HG02759 (cell line): ENCODE measurements at regions not wholly inside any gene's neighbourhood (a gene's known extent, or its start where the extent isn't known, plus 50 kb on each side); places are given as distances from the start of the nearest gene placed in this dataset.
"Not testable (repeated sequence)": the region's sequence is repeated elsewhere in the genome, so short reads cannot be mapped to it uniquely, and the experiment has no call there.

ENCODE experiments used
- ATAC-seq: cut with Tn5 transposase; IDR thresholded peaks from one replicate; pipeline ENCODE4 v1.9.1; 2021; ENCODE audit warnings: mild to moderate bottlenecking, moderate library complexity; ENCODE audit not compliant: unreplicated experiment

GRCh38 chr17:30731210-30732132 lies 93.0 kb downstream of the CRLF3 start:
- peak; percentile 92 for ATAC-seq

DNA sequence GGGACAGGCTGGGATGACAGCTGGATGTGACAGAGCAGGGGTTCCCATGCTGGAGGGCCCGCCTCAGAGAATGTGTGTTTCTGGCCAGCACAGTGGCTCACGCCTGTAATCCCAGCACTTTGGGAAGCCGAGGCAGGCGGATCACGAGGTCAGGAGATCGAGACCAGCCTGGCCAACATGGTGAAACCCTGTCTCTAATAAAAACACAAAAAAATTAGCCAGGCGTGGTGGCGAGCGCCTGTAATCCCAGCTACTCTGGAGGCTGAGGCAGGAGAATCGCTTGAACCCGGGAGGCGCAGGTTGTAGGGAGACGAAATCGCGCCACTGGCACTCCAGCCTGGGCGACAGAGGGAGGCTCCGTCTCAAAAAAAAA lies 93.7 kb downstream of the CRLF3 start:
- not testable (repeated sequence) for ATAC-seq

- not testable (repeated sequence) for ATAC-seq
These were observed 94.2 kb downstream of the CRLF3 start for GRCh38 chr17:30730171-30730836.

DNA sequence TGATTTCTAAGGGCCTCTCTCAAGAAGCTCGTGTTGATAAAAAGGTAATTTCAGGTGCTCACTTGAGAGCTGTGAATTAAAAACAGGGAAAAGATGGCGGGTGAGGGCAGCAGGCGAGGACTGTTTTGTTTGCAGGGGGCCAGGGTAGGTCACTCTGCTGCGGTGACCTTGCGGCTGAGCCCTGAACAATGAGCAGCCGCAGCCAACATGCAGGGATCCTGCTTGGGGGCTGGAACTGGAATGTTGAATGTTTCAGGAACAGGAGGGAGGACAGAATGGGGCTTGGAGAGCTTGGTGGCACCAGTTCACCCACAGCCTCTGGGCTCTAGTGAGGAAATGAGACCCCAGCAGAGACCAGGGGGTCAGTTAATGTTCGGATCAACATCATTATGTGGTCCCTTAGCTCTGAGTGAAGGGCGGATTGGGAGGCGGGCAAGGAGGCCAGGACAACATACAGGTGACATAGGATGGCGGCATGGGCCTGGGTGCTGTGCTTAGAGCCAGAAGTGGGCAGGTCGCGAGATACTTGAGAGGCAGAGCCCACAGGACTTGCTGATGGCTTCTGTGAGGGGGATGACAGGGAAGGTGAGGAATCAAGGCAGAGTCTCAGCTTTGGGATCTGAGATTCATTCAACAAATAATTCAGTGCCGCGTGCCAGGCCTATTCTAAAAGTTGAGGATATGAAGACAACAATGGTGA lies 94.9 kb downstream of the CRLF3 start:
- ATAC-seq: not testable (repeated sequence)

DNA sequence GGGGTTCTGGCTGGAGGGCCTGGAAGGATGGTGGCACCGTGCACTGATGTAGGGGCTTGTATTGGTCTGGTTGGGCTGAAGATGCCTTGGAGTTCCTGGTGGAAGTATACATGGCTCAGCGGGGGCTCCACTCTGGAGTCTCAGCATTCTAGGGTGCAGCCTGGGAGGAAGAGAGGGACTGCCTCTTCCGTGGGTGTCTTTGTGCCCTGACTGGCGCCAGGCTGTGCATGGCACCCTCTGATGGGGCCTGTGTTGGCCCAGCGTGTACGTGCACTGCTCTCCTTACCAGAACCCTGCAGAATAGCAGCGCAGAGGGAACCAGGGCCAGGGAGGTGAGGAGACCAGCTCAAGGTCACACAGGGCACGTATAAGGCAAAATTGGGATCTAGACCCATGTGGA lies 97.0 kb downstream of the CRLF3 start:
- not testable (repeated sequence) for ATAC-seq

GRCh38 chr17:30726734-30727133 lies 97.8 kb downstream of the CRLF3 start:
- not testable (repeated sequence) for ATAC-seq

DNA sequence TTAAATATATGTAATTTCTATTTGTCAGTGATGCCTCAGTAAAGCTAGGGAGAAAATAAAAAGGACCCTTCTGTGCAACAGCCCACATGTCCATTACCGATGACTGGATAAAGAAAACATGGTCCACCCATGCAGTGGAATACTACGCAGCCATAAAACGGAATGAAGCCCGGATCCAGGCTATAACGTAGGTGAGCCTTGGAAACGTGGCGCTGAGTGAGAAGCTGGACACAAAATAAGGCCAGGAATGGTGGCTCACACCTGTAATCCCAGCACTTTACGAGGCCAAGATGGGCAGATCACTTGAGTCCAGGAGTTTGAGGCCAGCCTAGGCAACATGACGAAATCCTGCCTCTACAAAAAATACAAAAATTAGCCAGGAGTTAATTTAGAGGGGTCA lies 98.2 kb downstream of the CRLF3 start:
- ATAC-seq: not testable (repeated sequence)

- ATAC-seq: not testable (repeated sequence)
These were observed 100.3 kb downstream of the CRLF3 start for GRCh38 chr17:30724034-30724650.

DNA sequence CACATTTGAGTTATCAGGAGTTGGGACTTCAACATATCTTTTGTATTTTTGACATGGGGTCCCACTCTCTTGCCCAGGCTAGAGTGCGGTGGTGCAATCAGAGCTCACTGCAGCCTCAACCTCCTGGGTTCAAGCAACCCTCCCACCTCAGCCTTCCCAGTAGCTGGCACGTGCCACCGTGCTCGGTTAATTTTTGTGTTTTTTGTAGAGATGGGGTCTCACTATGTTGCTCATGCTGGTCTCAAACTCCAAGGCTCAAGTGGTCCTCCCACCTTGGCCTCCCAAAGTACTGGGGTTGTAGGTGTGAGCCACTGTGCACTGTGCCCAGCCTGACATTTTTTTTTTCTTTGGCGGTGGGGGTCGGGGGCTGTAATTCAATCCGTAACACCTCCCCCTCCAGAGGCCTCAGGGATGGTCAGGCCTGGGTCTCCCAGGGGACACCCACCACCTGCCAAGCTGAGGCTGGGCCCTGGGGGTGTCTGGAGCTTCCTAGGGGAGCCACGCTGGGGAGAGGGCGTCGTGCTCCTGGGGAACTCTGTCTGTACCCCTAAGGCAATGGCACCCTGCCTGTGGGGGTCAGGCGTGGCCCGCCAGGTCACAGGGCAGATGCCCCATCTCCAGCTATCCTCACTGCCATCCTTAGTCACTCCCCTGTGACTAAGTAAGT lies 102.2 kb downstream of the CRLF3 start:
- not testable (repeated sequence) for ATAC-seq

DNA sequence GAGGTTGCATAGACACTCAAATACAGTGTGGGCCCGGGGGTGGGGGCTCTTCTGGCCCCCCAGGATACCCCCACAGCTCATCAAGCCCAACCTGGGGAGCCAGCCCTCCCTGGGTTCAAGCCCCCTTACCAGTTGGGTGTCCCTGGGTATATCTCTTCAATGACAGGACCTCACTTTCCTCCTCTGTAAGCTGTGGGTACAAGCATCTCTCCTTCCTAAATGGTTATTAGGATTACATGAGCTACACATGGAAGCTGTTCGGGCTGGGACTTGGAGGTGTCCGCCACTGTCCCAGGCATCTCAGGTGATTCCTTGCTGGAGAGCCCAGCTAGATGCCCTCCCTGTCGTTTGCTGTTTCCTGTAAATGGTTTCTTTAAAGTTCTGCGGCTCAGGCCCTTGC lies 103.5 kb downstream of the CRLF3 start:
- not testable (repeated sequence) for ATAC-seq

- no peak for ATAC-seq
These were observed 104.5 kb downstream of the CRLF3 start for GRCh38 chr17:30720013-30720471.

DNA sequence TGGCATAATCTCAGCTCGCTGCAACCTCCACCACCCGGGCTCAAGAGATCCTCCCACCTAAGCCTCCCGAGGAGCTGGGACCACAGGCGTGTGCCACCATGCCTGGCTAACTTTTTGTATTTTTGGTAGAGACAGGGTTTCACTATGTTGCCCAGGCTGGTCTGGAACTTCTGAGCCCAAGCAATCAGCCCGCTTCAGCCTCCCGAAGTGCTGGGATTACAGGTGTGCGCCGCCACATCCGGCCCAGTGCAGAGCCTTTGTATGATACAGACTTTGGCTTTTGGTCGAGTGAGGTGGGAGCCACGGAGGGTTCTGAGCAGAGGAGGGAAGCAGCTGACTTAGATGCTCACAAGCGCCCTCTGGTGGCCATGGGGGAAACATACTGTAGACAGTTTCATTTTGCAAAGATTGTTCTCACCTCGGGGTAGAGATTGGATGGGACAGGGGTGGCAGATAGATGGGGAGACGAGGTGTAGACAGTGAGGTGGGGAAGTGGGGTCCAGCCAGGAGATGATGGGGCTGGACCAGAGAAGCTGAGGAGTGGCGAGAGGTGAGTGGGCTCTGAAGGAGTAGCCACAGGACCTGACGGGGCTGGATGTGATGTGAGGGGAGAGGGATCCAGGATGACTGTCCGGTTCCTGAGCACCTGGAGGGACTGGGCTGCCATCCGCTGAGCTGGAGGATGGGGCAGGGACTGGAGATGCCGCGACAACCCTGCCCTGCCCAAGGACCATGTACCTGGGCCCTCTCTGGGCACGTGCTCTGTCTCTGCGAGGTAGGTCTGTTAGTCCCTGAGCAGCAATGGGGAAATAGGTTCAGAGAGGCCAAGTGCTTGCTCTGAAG lies 105.1 kb downstream of the CRLF3 start:
- not testable (repeated sequence) for ATAC-seq

GRCh38 chr17:30718691-30719090 lies 105.8 kb downstream of the CRLF3 start:
- ATAC-seq: not testable (repeated sequence)

DNA sequence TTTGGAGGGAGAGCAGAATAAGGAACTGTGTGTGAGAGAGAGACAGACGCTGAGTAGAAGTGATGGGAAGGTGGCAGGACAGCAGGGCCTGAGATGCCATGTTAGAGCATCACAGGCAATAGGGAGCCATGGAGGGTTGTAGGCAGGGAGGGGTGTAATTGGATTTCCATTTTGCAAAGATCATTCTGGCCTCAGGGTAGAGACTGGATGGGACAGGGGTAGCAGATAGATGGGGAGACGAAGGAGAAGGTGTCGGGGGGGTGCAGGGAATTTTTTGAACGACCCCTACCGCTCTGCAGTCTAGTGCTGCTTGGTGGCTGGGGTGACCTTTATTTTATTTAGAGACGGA lies 106.4 kb downstream of the CRLF3 start:
- not testable (repeated sequence) for ATAC-seq

DNA sequence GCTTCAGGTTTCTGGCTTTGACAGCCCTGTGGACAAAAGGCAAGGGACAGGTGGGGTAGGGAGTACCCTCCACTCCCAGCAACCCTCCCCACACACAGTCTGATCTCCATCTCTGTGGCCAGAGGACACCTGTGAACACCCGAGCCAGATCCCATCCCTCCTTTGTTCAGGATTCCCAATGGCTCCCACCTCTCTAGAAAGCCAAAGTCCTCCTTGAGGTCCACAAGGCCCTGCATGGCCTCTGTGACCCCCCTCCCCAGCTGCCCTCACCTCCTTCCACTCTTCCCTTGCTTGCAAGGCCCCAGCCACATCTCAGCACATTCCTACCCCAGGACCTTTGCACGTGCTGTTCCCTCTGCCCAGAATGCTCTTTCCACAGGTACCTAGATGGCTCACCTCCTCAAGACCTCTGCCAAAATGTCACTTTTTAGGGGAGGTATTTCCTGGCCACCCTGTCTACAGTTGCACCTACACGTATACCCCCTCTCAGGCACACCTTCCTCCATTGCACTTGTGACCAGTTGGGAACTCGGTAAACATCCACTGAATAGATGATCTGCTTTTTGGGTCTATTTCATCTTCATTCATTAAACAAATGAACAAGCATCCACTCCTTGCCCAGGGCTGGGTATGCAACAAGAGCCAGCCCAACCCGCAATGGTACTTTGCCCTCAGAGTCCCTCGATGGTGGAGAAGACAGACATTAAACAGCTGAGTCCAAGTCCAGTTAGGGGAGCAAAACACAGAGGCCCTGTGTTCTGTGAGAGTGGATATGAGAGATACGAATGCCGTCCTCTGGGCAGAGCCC lies 107.0 kb downstream of the CRLF3 start:
- ATAC-seq: no peak

DNA sequence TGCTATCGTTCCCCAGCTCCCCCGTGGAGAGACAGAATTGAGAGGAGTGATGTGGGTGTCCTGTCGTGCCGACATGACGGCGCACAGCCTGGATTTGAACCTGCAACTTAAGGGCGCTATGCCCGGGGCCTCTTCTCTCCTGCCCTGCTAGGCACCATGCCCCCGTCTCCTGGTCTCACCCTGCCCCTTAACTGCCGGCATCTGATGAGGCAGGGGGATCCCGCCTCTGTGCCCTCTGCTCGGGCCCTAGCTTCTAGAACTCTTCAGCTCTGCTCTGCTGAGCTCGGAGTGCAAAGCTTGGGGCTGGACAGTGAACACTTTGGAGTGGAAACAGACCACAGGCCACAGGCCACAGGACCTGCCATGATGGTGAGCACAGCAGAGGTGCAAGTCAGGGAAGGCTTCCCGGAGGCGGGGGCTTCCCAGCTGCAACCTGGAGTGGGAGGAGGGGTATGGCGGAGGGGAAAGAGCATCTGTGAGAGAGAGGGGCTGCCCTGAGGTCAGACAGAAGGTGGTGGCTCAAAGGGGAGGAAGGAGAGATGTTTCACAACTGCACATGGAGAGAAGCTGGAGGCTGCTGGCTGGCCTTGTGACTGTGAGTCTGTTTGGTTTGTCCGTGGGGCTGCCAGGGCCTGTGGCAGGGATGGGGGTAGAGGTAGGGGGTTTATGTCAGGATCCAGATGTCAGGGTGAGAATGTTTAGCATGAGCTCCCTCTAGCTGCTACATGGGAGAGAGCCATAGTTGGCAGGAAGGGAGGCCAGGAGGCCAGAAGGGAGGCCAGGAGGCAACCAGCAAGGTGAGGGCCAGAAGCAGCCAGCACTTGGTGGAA lies 107.8 kb downstream of the CRLF3 start:
- ATAC-seq: no peak

DNA sequence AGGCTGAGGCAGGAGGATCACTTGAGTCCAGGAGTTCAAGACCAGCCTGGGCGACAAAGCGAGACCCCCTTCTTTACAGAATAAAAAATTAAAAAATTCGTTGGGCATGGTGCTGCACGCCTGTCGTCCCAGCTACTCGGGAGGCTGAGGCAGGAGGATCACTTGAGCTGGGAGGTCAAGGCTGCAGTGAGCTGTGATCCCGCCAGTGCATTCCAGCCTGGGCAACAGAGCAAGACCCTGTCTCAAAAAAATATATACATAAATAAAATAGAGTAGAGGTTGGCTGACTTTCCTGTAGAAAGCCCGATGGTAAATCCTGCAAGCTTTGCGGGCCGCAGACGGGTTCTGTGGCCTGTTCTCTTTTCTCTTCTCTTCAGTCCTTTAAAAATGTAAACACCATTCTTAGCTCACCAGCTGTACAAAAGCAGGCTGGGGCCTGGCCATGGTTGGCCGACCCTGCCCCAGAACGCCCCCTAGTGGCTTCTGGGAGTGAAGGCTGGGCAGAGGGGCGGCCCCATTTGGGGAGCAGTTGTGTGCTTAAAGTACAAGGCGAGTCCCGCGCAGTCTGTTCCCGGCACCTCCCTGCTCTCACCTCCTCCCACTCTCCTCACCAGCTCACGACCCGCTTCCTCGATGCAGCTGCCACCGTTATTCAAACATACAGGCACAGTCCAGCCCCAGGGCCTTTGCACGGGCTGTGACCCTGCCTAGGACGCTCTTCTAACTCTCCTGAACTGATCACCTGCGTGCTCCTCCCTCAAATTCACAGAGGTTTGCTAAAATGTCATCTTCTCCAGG lies 109.5 kb downstream of the CRLF3 start:
- ATAC-seq: peak; percentile 74
